Fibroblast of villous mesenchyme (primary cell): ENCODE measurements at regions not wholly inside any gene's neighbourhood (a gene's known extent, or its start where the extent isn't known, plus 50 kb on each side); places are given as distances from the start of the nearest gene placed in this dataset.
"Not testable (repeated sequence)": the region's sequence is repeated elsewhere in the genome, so short reads cannot be mapped to it uniquely, and the experiment has no call there.

Experiments
- DNase-seq: peaks from one replicate; pipeline ENCODE4 v3.0.0-alpha.2; 2010; ENCODE audit warnings: low read depth
- H3K4me3 ChIP-seq: 2 replicates; pipeline ENCODE4 v1.5.1; 2011; ENCODE audit warnings: low read depth, mild to moderate bottlenecking, low read length
- CTCF ChIP-seq: IDR thresholded peaks from 2 replicates; pipeline ENCODE4 v1.5.1; 2012; ENCODE audit warnings: low read depth, mild to moderate bottlenecking, low read length; ENCODE audit not compliant: insufficient read depth

- TF ChIP-seq CTCF, result no peak
- no peak overlapping the region for H3K4me3 ChIP-seq
These were observed 791.5 kb downstream of the BCL11A start for GRCh38 chr2:59761966-59762365.

GRCh38 chr2:59756150-59756549, 797.3 kb downstream of the BCL11A start:
- TF ChIP-seq CTCF, result no peak
- no peak for DNase-seq
- H3K4me3 ChIP-seq, result no peak overlapping the region

More at GRCh38 chr2:59761966-59762365, 791.5 kb downstream of the BCL11A start:
- DNase-seq, result no peak

- H3K4me3 ChIP-seq, result no peak overlapping the region
- no peak for TF ChIP-seq CTCF
- no peak for DNase-seq
These were observed 799.3 kb downstream of the BCL11A start for GRCh38 chr2:59754011-59754735.

GRCh38 chr2:59752512-59752911, 800.9 kb downstream of the BCL11A start:
- no peak overlapping the region for H3K4me3 ChIP-seq
- no peak for TF ChIP-seq CTCF
- no peak for DNase-seq

GRCh38 chr2:59752071-59752470, 801.4 kb downstream of the BCL11A start:
- H3K4me3 ChIP-seq, result no peak overlapping the region
- no peak for DNase-seq
- TF ChIP-seq CTCF, result no peak

GRCh38 chr2:59751214-59751613, 802.2 kb downstream of the BCL11A start:
- DNase-seq, H3K4me3 ChIP-seq: not testable (repeated sequence)

GRCh38 chr2:59746291-59746690, 807.2 kb downstream of the BCL11A start:
- no peak overlapping the region for H3K4me3 ChIP-seq
- no peak for DNase-seq
- no peak for TF ChIP-seq CTCF
